ENCODE measurements at regions not wholly inside any gene's neighbourhood (a gene's known extent, or its start where the extent isn't known, plus 50 kb on each side); places are given as distances from the start of the nearest gene placed in this dataset.
"Not testable (repeated sequence)": the region's sequence is repeated elsewhere in the genome, so short reads cannot be mapped to it uniquely, and the experiment has no call there.

DNA sequence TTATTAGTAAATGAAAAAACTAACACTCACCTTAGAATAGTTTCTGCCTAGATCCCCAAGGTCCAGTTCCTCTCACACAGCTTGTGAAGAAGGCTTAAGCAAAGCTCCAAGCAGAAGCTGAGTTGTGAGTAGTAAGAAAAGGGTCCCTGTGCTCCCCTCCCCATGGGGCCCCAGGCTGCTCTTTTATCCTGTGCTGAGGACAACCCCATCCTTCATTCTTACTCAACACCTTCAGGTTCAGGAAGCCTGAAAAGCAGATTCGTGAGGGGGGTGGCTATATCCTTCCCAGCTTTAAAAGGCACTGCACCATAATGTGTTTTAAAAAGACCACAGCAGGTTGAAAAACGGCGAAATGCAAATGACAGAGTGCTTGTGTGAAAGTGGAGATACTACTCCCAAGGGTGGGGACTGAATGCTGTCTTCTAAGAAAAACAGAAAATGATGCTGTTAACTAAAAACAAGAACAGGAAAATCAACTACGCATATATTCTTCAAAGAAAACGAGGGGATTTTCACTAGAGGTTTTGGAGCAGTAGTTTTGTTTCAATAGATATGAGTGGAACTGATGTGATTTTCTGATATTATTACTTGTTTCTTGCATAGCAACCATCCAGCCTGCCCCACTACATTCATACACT, 182.7 kb downstream of the KTN1 start:
- DNase-seq (ENCODE audit: low spot score) = no peak
- peak; percentile 20 for ATAC-seq
- intact Hi-C loops (cut with DNase I) = no loop called here

DNA sequence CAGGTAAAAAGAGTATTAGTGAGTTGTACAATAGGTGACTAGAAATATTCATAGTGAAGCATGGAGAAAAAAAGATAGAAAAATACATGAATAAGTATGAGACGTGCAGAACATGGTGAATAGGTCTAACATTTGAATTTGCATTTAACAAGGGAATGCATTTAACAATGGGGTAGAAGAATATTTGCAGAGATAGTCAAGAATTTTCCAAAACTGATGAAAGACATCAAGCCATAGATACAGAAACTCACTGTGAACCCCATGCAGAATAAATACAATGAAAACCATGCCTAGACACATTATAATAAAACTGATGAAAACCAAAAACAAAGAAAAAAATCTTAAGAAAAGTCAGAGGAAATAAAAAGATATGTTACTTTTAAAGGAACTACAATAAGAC, 184.8 kb downstream of the KTN1 start:
- DNase-seq (ENCODE audit: low spot score) = no peak
- no peak for ATAC-seq
- intact Hi-C loops (cut with DNase I) = no loop called here

GRCh38 chr14:55766071-55766470, 186.1 kb downstream of the KTN1 start:
- intact Hi-C loops (cut with DNase I) = no loop called here
- DNase-seq (ENCODE audit: low spot score) (no peak), ATAC-seq (no peak)

DNA sequence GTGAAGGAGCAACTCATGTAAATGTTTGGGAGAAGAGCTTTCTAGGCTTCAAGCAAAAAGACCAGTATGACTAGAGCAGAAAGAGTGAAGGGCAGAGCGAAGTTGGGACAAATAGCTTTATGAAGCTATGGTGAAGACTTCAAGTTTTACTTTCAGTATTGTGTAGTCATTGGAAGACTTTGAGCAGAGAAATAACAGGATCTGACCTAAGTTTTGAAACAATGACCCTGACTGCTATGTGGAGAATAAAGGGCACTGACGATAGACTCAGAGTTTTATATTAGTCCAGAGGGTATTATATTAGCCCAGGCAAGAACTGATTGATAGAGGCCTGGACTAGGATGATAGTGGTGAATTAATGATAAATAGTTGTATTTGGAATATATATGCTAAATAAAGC, 187.3 kb downstream of the KTN1 start:
- intact Hi-C loops (cut with DNase I) = no loop called here
- ATAC-seq (no peak), DNase-seq (ENCODE audit: low spot score) (no peak)

DNA sequence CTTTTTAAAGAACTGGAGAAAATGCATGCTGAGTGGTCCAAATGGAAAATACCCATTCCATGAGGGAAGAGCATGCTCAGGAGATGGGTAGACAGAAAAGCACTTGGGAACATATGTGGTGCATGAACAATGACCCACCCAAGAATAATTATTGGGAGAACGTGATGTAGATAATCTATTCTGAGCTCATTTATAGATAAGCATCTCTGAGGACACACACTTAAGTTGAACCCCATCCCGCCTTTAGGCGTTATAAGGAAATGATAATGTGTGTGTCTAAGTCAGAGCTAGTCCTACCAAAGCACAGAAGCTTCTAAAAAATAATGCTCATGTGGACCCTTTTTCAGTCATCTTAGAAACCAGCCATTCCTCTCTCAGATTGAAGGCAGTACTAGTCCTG, 189.9 kb downstream of the KTN1 start:
- DNase-seq (ENCODE audit: low spot score) (no peak), ATAC-seq (no peak)
- intact Hi-C loops (cut with DNase I) = no loop called here

- intact Hi-C loops (cut with DNase I) = no loop called here
- DNase-seq (ENCODE audit: low spot score) = no peak
- ATAC-seq = peak; percentile 86
Measured at GRCh38 chr14:55771242-55771981, 191.4 kb downstream of the KTN1 start.

- ATAC-seq (no peak), DNase-seq (ENCODE audit: low spot score) (no peak)
- intact Hi-C loops (cut with DNase I) = no loop called here
Measured at GRCh38 chr14:55772486-55772885, 192.5 kb downstream of the KTN1 start.

DNA sequence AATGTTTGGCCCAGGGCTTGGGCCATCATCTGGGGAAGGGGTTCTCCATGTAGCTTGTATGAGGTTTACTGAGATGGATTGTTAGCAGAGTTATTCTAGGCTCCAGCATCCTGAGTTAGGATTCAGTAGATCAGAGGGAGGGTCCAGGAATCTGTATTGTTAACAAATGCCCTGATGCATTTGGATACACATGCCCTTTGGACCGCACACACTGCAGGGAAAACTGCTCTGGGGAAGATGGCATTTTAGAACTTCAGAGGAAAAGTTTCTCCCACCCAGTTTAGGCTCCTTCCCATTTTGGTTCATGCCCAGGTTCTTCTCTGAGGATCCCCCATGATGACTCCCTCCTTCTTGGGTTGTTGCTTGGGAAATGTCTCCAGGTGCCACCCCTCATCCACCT, 193.3 kb downstream of the KTN1 start:
- no peak for ATAC-seq
- DNase-seq (ENCODE audit: low spot score) = no peak
- intact Hi-C loops (cut with DNase I) = no loop called here

DNA sequence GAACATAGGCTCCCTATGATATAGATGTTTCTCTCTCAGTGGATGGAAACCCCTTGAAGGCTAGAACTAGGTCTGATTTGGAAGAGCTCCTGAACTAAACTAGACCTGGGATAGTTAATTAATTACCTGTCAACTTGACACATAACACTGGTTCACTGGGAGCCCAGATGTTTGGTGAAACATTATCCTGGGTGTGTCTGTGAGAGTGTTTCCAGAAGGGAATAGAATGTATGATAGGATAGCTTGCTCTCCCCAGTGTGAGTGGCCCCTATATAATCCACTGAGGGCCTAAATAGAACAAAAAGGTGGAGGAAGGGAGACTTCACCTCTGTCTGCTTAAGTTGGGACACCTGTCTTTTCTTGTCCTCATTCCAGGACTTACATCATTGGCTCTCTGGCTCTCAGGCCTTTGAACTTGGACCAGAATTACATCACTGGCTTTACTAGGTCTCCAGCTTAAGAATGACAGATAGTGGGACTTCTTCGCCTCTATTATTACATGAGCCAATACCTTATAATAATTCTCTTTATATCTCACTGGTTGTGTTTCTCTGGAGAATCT, 194.1 kb downstream of the KTN1 start:
- intact Hi-C loops (cut with DNase I) = no loop called here
- no peak for DNase-seq (ENCODE audit: low spot score)
- ATAC-seq = no peak

DNA sequence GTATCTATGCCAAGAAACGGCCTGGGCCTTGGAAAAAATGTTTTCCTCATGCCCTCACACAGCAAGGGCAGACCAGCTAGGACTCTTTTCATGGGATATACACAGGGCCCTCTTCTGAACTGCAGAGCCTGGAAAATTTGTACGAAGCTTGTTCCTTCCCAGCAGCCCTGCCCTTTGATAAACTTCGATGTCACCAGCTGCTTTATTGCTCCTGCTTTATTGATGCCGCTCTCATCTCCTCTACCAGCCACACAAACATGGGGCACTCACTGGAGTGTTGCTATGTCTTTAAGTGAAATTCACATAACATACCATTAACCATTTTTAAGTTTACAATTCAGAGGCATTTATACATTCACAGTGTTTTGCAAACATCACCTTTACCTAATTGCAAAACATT, 197.9 kb downstream of the KTN1 start:
- ATAC-seq = no peak
- DNase-seq (ENCODE audit: low spot score) = no peak
- intact Hi-C loops (cut with DNase I) = no loop called here

GRCh38 chr14:55780156-55780946, 200.3 kb downstream of the KTN1 start:
- ATAC-seq (peak; percentile 93), DNase-seq (ENCODE audit: low spot score) (peak; percentile 77)
- intact Hi-C loops (cut with DNase I) = no loop called here

GRCh38 chr14:55781046-55781445, 201.0 kb downstream of the KTN1 start:
- ATAC-seq = no peak
- intact Hi-C loops (cut with DNase I) = no loop called here
- no peak for DNase-seq (ENCODE audit: low spot score)

DNA sequence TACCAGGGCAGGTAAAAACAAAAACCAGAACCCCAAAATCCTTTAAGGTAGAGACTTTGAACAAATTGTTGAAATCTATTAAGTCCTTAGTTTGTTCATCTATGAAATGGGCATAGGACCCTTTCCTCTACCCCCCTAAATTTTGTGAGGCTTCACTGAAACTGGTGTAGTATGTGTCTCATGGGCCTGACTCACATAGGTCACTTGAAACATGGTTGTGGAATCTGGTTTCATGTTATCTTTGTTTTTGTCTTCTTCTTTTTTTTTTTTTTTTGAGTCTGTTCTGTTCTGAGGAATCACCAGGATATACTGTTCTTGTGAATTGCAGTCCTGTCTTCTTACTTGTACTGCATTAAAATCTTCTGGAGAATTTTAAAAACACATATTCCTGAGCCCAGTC, 202.2 kb downstream of the KTN1 start:
- DNase-seq (ENCODE audit: low spot score) (no peak), ATAC-seq (no peak)
- intact Hi-C loops (cut with DNase I) = no loop called here

DNA sequence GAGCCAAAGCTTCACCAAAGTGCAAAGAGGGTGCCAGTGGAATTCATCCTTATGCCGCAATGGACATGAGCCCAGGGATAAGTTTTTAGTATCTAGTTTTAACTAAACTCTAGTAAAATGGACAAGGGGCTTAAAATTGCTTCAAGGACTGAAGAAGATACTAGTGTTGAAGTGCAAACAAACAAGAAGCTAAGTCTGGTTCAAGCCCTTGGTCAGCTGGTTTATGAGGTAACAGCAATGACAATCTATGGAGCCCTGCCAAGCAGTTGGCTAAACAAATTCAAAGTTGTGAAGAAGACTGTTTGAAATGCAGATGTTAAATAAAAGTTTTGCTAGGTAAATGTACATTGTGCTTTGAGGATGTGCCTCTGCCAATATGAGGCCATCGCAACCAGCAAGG, 209.4 kb downstream of the KTN1 start:
- DNase-seq (ENCODE audit: low spot score) (no peak), ATAC-seq (no peak)
- intact Hi-C loops (cut with DNase I) = no loop called here

DNA sequence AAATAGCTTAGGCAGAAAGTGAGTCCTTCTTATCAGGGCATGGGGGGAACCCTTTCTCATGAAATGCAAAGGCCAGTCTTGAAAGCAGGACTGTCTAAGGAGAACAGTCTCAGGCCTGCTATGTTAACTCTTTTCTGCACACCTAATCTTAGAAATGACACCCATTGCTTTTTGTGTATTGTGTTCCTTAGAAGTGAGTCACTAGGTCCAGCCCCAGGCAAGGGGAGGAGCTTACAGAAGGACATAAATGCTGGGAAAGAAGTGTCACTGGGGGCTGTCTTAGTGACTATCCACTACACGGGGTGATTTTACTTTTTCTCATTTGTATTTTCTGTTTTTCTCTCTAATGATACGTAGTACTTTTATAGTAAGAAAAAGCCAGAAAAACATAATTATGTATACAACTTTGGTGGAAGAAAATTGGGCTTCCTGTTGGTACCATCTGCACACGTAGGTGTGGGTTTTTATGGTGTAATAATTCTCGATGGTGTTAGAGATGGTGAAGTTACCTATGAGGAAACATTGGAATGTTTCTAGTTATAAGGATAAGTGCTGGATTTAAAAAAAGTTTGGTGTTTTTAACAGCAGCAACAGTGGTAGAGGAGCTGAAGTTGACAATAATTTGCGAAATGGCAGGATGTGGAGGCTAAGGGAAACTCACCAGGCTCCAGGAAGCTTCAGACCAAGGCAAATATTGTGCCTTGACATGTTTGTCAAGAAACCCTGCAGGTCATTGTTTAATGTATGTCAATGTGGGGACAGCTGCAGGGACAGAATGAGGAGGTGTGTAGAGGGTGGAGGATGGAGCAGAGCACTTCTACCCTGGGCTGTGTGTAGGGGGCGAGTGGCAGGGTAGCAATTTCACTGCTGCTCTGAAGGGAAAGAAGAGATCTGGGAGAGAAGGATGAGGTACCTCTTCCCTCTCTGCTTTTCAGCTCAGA, 214.9 kb downstream of the KTN1 start:
- no peak for ATAC-seq
- intact Hi-C loops (cut with DNase I) = no loop called here
- no peak for DNase-seq (ENCODE audit: low spot score)

GRCh38 chr14:55796513-55796912, 216.5 kb downstream of the KTN1 start:
- ATAC-seq; intact Hi-C loops (cut with DNase I); DNase-seq (ENCODE audit: low spot score): not testable (repeated sequence)

GRCh38 chr14:55798406-55798805, 218.4 kb downstream of the KTN1 start:
- intact Hi-C loops (cut with DNase I) = no loop called here
- ATAC-seq (no peak), DNase-seq (ENCODE audit: low spot score) (no peak)

- intact Hi-C loops (cut with DNase I) = no loop called here
- ATAC-seq (no peak), DNase-seq (ENCODE audit: low spot score) (no peak)
Measured at GRCh38 chr14:55799508-55800095, 219.6 kb downstream of the KTN1 start.
